A549 (cell line): ENCODE measurements at regions not wholly inside any gene's neighbourhood (a gene's known extent, or its start where the extent isn't known, plus 50 kb on each side); places are given as distances from the start of the nearest gene placed in this dataset.
"Not testable (repeated sequence)": the region's sequence is repeated elsewhere in the genome, so short reads cannot be mapped to it uniquely, and the experiment has no call there.

Source experiments
- CHD2 ChIP-seq: fragments of 150-350 bp; IDR thresholded peaks from 2 replicates; pipeline ENCODE4 v1.6.1; 2014; ENCODE audit warnings: low read length; ENCODE audit not compliant: partially characterized antibody
- HDAC2 ChIP-seq: fragments of 200-600 bp; sonication (generic); IDR thresholded peaks from 2 replicates; pipeline ENCODE4 v1.6.1; 2016
- POLR2A ChIP-seq: IDR thresholded peaks from 2 replicates; pipeline ENCODE4 v1.6.1; 2012; ENCODE audit warnings: mild to moderate bottlenecking, low read length
- POLR2AphosphoS2 ChIP-seq: conservative IDR thresholded peaks from 2 replicates; pipeline ENCODE4 v1.6.1; 2012; ENCODE audit warnings: low read length, improper control_type of control experiment, inconsistent platforms
- RAD21 ChIP-seq, 2 experiments: fragments of >200 bp in 1 of 2; sonication (Bioruptor Twin) in 1 of 2; formaldehyde crosslinking in 1 of 2; IDR thresholded peaks in 1 of 2; conservative IDR thresholded peaks in 1 of 2; 2 replicates in 1 of 2; 3 replicates in 1 of 2; pipeline ENCODE4 v1.6.1; 2012 to 2018; ENCODE audit warnings: inconsistent platforms in 1 of 2
- TP53 ChIP-seq: fragments of 250-450 bp; sonication (Bioruptor Pico); IDR thresholded peaks from 2 replicates; pipeline ENCODE4 v1.5.0; 2021; ENCODE audit warnings: mild to moderate bottlenecking, moderate library complexity
- TF ChIP-seq, protein P1 (sequence below): fragments of >200 bp; sonication (Bioruptor Twin); formaldehyde crosslinking; IDR thresholded peaks from 3 replicates; pipeline ENCODE4 v1.5.1; 2016
- TF ChIP-seq, protein P2 (sequence below): fragments of 200-600 bp; sonication (generic); IDR thresholded peaks from 2 replicates; pipeline ENCODE4 v1.6.1; 2016; ENCODE audit warnings: antibody characterized with exemption, mild to moderate bottlenecking, moderate library complexity
- TF ChIP-seq, protein P3 (sequence below): IDR thresholded peaks from 2 replicates; pipeline ENCODE4 v1.6.1; 2012

DNA sequence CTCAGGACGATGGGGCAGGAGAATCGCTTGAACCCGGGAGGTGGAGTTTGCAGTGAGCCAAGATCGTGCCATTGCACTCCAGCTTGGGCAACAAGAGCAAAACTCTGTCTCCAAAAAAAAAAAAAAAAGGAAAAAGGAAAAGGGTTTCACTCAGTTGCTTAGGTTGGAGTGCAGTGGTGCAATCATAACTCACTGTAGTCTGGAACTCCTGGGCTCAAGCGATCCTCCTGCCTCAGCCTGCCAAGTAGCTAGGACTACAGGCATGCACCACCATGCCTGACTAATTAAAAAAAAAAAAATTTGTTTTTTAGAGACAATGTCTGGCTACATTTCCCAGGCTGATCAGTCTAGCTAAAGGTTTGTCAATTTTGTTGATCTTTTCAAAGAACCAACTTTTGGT, 76.7 kb downstream of the TMEM270 start:
- not testable (repeated sequence) for TF ChIP-seq HDAC2; TP53 (CRISPR knock-in tag); RAD21 (conservative IDR thresholded peaks at IDR 0.05 in 1 of 2, IDR thresholded peaks at IDR 0.05 in 1 of 2); POLR2AphosphoS2; POLR2A; CHD2
- TF ChIP-seq, protein P1, sequence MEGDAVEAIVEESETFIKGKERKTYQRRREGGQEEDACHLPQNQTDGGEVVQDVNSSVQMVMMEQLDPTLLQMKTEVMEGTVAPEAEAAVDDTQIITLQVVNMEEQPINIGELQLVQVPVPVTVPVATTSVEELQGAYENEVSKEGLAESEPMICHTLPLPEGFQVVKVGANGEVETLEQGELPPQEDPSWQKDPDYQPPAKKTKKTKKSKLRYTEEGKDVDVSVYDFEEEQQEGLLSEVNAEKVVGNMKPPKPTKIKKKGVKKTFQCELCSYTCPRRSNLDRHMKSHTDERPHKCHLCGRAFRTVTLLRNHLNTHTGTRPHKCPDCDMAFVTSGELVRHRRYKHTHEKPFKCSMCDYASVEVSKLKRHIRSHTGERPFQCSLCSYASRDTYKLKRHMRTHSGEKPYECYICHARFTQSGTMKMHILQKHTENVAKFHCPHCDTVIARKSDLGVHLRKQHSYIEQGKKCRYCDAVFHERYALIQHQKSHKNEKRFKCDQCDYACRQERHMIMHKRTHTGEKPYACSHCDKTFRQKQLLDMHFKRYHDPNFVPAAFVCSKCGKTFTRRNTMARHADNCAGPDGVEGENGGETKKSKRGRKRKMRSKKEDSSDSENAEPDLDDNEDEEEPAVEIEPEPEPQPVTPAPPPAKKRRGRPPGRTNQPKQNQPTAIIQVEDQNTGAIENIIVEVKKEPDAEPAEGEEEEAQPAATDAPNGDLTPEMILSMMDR: not testable (repeated sequence)
- TF ChIP-seq, protein P2, sequence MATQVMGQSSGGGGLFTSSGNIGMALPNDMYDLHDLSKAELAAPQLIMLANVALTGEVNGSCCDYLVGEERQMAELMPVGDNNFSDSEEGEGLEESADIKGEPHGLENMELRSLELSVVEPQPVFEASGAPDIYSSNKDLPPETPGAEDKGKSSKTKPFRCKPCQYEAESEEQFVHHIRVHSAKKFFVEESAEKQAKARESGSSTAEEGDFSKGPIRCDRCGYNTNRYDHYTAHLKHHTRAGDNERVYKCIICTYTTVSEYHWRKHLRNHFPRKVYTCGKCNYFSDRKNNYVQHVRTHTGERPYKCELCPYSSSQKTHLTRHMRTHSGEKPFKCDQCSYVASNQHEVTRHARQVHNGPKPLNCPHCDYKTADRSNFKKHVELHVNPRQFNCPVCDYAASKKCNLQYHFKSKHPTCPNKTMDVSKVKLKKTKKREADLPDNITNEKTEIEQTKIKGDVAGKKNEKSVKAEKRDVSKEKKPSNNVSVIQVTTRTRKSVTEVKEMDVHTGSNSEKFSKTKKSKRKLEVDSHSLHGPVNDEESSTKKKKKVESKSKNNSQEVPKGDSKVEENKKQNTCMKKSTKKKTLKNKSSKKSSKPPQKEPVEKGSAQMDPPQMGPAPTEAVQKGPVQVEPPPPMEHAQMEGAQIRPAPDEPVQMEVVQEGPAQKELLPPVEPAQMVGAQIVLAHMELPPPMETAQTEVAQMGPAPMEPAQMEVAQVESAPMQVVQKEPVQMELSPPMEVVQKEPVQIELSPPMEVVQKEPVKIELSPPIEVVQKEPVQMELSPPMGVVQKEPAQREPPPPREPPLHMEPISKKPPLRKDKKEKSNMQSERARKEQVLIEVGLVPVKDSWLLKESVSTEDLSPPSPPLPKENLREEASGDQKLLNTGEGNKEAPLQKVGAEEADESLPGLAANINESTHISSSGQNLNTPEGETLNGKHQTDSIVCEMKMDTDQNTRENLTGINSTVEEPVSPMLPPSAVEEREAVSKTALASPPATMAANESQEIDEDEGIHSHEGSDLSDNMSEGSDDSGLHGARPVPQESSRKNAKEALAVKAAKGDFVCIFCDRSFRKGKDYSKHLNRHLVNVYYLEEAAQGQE: not testable (repeated sequence)
- TF ChIP-seq, protein P3, sequence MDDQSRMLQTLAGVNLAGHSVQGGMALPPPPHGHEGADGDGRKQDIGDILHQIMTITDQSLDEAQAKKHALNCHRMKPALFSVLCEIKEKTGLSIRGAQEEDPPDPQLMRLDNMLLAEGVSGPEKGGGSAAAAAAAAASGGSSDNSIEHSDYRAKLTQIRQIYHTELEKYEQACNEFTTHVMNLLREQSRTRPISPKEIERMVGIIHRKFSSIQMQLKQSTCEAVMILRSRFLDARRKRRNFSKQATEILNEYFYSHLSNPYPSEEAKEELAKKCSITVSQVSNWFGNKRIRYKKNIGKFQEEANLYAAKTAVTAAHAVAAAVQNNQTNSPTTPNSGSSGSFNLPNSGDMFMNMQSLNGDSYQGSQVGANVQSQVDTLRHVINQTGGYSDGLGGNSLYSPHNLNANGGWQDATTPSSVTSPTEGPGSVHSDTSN: not testable (repeated sequence)
